GM19395 (cell line): ENCODE measurements at regions not wholly inside any gene's neighbourhood (a gene's known extent, or its start where the extent isn't known, plus 50 kb on each side); places are given as distances from the start of the nearest gene placed in this dataset.
A peak's percentile ranks its signal among the peaks of the same experiment; 100 is the strongest.

Experiments used
- ATAC-seq: cut with Tn5 transposase; IDR thresholded peaks from one replicate; pipeline ENCODE4 v1.9.1; 2021; ENCODE audit warnings: mild to moderate bottlenecking, moderate library complexity; ENCODE audit not compliant: unreplicated experiment

DNA sequence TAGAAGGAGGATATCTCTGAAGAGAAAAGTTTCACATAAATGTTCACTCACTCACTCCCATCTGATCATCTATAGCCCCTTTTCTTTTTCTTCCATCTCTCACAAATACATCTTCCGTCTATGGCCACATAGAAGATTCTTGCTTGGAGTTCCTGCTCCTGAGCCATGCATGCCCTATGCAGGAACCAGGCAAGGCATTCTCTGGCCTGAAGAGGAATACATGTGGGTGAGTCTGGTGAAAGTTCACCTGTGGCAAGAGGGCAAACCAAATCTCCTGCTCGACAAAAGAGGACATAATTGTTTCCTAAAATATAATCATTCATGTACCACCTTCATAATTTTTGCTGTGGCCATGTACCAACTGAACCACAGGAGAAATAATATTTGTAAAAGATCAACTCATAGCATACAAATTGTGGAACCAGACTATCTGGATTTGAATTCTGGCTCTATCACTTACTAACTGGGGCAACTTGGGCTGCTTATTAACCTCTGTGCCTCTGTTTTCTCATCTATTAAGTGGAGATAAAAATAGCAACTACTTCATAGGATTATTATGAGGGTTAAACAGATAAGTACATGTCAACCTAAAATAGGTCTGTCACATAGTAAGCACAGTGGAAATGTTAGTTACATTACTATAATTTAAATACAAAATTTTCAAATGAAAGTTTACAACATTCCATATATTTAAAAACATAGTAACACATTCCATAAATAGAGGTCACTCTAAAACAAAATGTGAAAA, 121.2 kb upstream of the NFIB start:
- no peak for ATAC-seq

DNA sequence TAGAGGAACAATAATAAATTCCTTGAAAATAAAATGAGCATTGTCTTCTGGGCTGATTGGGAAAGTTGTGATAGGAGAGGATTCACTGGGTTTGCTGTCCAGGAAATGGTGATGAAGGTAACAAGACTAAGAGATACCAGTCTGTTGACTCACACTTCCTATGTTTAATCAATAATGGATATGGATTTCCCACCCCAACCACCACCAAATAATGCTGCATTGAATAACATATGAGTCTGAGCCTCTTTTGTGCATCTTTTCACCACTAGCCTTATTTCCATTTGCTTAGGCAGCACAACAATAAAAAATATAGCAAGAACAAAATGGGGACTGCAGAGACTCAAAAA, 120.2 kb upstream of the NFIB start:
- ATAC-seq, result no peak

DNA sequence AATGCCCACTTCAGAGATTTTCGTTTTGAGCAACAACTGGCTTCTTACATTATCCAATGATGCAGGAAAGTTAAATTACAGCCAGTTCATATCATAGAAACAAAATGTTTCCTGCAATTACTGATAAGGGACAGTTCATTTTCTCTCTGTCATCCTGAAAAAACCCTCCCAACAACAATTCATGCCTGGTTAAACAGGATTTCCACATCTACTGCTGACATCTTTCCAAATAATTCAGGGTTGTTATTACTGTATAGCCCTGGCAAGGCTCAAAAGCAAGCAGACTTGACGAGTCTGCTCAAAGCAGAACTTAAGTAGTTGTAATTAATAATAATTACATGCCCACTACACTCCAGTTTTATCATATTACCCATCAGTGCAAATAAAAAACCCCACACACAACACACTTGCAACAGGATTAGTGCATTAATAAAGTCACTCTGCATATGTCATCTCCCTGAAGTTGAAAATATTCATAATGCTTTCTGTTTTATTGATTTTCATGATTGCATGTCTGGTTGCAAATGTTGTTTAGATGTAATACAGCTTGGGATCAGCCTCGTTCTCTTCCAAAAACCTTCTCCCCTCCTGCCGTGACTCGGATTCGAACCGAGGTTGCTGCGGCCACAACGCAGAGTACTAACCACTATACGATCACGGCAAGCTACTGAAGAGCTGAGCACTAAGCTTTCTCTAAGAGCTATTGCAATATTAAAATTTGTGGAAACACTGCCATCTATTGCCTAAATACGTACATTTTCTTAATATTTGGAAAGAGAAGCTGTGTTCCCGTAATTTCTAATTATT, 119.6 kb upstream of the NFIB start:
- no peak for ATAC-seq

DNA sequence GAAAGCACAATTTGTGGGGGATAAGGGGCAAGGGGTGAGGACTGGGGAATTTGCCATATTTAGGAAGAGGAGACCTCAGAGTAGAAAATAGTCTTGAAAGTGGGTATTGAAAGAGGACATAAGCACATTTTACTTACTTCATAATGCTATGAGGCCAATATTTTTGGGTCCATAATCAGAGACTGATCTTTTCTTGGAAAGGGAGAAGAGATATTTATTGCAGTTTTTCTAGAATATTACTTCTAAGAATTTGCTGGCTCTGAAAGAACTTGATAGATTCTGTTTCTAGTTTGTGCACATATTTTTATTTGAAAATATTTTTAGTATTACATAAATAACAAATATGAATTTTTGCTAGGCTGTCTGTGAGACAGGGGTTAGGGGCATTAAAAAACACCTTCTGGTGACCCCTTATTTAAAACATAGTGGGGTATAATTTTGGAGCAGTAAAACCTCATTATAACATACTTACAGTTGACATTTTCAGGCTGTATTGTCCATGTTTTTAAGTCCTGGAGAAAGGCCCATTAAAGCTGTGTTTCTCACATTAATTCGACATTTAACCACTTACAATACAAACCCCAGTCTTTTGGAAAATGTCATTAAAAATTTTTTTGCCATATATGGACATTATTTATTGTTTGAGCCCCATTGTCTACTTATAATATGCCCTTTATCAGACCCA, 118.9 kb upstream of the NFIB start:
- no peak for ATAC-seq

DNA sequence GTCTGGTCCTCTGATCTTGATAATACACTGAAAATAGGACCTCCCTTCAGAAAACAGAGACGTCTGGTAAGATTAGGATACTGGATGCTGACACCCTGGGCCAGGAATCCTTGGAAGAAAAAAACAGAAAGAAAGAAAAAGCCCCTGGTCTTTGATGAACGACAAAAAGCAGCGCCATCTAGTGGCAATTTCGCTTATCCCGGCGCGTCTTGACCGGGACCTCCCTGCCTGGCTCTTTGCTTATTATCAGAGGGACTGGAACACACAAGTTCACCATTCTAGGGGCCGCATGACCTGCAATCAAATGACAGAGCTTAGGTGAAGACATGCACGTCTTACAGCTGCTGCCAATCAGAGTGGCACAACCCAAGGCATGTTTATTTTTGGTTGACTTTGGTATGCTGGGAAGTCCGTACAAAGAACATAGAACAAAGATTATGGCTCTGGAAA, 114.9 kb upstream of the NFIB start:
- peak; percentile 81 for ATAC-seq

DNA sequence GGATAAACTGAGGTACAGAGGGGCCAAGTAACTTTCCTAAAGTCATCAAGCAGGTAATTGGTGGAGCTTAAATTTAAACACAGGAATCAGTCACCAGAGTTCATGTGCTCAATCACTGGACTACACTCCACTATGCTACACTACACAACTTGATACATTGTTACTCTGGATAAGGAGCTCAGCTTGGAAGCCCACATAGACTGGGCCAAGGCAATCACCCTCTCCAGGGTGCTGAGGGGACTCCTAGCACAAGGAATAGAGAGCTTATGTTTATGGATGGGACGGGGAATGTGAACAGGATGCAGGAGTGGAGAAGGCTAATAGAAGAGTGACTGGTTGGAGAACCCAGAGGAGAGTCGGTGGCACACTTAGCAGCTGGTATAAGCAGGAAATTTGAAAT, 113.5 kb upstream of the NFIB start:
- ATAC-seq, result no peak

DNA sequence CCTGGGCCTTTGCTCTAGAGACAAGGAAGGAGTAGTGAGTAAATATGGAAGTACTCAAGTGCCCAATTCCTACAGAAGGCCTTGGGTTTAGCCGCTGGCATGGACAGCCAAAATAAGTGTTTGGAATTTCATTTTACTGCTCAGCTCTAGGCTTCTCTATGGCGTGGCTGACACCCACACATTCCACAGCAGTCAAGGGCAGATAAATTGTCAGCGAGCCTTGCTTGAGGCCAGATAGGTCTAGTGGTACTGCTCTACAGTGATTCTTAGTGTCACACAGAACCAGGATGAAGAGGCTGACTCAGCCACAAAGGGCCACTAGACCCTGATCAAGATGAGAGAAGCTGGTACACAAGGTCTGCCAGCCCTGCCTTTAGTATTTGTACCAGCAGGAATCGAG, 111.0 kb upstream of the NFIB start:
- ATAC-seq, result no peak

DNA sequence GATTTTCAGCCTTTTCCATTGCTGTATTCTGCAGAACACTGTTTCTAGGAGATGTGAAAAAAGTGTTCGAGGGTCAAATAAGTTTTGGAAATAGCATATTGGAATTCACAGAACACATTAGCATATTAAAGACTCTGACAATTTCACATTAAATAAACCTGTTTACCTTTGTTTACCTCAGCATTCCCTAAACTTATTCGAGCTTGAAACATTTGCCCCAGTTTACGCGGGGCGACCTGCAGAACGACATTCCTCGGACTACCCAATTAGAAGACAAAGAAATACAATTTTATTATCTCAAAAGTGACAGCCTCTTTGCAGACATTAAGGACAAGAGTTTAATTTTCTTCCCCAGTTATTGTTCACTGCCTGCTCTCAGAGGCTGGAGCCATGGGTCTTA, 110.3 kb upstream of the NFIB start:
- ATAC-seq, result no peak

DNA sequence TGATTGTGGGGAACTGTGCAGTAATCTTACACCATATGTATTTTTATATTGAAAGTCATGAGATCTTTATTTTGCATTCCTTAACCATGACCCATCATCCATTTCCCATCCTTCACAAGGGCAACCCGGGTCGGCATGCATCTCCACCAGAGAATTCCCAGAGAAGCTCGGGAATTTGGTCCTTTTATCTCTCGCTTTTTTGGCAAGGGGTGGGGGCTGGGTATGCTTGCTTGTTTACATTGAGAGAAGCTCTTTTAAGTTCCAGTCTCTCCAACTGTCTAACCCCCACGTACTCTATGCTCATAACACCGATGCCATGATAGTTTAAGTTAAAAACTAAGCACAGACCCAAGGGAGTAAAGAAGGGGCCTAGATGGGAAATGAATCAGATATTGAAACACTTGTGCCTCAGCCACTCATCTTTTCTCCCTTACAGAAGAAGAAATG, 109.9 kb upstream of the NFIB start:
- ATAC-seq, result no peak

DNA sequence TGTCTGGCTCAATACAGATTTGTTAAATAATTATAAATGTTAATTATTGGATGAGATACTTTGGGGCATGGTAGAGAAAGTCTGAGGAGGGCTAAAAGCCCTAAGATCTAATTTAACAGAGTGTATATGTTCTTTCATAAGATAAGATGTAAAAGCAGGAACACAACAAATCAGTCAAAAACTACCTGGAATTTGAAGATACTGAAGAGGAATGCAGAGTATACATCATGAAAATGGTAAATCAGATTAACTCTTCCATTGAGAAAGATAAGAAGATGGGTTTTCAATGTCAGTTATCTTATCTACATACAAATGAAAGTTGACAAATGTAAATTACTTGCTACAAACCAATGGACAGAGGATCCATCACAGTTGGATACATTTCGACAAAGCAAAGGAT, 107.3 kb upstream of the NFIB start:
- ATAC-seq, result no peak

DNA sequence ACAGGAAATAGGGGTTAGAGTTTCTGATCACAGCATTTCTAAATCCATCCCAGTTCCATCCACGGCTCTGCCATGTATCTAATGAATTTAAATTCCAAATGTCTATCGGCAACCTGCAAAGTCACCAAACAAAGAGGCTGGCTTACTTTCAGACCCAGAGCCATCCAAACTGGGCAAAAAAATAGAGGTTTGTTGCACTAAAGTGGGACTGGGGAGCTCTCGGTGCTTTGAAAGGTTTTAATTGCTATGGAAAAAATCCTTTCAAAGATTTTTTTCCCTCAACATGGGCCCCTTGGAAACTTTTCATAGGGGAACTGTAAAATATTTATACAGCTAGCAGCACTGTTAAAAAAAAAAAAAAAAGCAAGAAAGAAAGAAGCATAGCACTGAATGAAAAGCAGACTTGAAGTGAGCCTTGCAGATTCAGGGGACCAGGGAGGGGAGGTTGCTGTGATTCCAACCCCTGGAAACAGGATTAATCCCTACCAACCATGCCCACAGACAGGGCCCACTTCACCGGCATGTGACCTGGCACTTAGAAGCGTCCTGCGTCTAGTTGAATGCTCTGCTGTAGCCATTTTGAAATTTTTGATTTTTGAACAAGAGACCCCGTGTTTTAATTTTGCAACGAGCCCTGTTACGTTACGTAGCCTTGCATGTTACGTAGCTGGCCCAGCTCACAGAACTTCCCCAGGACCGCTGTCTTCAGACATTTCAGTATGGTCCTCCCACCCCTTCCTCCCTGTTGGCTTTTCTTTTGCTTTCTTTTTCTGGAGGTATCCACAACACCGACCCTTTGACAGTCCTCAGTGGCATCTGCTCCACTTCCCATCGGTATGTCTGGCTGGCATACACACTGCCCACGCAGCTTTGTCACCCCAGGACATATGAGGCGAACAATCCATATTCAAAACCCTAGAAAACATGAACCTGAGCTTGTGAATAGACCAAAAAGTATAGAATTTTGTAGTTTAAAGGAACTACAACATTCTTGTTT, 105.3 kb upstream of the NFIB start:
- ATAC-seq, result no peak

DNA sequence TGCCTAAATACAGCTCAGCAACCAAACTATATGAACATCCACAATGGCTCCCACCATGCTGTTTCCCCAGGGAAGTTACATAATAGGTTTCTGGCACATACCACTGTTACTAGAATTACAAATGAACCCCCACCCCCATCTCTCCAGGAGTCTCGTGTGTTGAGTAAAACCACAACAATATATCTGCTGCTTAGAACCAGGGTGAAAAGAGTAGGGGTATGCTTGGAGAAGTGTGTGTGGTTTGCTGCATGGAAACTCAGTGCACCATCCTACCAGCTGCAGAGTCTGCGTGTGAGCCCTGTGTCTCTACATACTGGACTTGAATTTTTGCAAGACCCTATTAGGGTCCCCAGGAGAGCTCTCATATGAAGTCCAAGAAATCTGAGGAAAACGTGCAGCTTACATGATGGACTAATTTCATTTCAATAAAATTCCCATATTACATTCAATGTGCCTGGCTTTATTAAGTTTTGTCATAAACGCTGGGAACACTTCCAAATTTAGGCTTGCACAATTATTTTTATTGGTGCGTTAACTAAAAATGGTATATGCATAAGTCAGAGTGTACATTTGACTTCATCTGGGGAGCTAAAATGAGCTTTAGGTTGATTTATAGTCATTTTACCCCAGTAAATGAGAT, 104.5 kb upstream of the NFIB start:
- no peak for ATAC-seq

DNA sequence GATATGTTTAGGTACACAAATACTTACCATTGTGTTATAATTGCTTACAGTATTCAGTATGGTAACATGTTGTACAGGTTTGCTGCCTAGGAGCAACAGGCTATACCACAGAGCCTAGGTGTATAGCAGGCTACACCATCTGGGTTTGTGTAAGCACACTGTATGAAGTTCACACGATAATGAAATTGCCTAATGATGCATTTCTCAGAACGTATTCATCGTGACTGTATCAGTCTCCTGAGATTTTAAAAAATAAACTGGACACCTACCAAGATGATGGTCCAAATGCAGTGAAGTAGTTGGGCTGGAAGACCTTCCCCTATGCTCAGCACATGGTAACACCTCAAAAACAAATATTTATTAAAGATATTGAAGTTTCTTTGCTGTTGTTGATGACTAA, 103.3 kb upstream of the NFIB start:
- no peak for ATAC-seq

DNA sequence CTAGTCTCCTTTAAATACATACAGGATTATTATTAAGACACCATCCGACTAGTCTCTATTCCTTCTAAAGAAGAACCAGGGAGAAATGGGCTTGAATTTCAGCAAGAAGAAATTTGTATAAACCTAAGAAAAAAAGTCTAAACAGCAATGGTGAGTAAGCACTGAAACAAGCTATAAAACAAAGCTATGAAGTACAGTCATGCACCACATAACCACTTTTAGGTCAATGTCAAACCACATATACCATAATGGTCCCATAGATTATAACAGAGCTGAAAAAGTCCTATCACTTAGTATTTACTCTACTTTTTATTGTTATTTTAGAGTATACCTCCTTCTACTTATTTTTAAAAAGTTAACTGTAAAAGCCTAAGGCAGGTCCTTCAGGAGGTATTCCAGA, 102.0 kb upstream of the NFIB start:
- ATAC-seq, result no peak

DNA sequence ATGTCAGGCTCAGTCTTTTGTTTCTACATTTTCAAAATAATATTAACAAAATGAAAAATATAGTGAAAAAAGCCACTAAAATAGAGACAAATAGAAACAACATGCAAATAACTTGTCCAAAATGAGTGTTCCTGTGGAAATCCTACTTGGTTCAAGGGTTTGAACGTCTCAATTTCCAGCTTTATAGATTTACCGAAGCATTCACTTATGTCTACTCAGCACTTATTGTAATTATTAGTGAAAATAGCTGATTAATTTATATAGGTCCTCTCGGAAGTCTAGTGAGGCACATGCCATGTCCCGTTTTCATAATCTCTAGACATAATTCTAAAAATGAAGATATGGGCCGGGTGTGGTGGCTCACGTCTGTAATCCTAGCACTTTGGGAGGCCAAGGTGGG, 99.9 kb upstream of the NFIB start:
- ATAC-seq, result no peak

DNA sequence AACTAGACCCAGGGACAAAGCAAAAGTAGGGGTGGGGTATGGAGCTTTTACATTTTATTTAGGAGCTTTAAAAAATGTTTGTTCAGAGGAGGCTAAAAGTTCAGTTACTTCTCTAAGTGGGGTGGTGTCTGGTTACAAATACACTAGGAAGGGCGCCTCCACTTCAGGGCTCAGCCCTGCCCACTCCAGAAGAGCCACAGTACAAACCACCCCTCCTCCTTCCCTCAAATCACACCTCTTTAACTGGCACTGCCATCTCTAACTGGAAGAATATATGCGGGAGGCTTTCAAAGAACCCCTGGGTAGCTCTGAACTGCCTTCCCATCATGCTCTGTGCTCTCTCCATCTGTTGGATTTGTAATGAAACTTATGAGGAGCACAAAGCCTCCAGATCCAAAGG, 98.8 kb upstream of the NFIB start:
- no peak for ATAC-seq

DNA sequence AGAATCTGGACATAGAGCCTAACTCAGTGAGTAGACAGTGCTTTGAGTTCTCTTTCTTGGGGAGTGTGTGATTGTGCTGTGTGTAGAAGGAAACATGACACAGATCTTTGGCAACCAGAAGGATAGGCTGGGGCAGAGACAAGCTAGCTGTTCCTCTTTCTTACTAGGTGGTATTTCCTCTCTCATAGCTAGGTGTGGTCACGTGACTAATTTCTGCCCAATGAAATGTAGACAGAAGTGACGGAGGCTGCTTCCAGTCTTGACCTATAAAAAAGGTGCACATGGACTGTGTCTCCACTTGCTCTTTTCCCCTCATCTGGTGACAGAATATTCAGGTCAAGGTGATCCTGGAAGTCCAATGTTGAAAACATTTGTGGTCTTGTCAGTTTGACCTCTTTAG, 92.5 kb upstream of the NFIB start:
- ATAC-seq, result no peak

DNA sequence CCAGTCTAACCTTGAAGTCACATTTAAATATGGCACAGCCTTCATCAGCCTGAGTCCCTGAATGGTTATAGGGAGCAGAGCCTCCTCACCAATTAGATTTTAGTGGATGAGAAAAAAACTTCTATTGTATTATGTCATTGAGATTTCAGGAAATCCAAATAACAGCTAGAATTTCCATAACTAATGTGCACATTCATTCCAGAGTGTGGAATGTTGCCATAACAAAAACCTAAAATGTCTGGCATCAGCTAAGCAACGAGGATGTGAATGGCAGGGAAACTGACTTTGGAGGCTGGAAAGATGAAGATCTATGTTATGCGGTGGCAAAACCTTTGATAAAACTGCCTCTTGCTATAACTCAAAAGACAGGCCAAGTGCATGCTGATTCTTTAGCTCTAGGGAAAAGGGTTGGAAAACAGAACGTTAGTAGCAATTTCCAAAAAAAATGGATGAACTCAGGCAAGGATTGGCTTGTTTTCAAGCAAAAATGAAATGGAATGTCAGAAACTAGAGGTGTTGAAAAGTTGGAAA, 91.3 kb upstream of the NFIB start:
- ATAC-seq, result no peak

DNA sequence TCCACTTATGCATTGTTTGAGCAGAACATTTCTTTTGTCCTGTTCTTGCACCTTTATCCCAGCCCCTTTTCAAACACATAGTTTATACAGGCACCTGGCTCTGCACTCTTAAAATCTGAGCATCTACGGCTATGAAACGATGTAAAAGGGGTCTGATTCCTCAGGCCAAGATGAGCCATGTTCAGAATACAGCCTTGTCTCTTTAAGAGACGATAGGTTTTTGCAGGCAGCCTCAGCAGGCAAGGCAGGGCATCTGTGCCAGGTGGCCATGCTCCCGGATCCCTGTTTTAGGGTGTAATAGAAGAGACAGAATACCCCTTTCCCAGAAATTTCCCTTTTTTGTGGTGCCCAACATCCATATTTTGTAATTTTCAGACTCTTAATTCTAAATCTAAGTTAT, 89.1 kb upstream of the NFIB start:
- no peak for ATAC-seq

DNA sequence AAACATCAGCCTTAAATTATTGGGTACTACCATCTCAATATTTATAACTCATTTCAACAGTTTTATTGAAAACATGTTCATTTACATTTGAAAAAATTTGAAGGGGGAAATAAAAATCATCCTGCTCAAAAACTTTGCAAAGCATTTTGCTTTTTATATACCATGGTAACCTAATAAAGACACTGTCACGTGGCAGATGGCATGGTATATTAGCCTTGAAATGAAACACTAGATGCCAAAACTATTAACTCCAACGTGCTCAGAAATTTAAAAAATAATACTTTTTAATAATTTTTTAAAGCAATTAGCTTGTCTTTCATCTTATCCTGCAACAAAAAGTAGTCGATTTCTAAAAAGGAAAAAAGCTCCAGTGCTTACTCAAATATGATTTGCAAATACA, 88.6 kb upstream of the NFIB start:
- no peak for ATAC-seq
